Panc1 (cell line): ENCODE measurements at regions not wholly inside any gene's neighbourhood (a gene's known extent, or its start where the extent isn't known, plus 50 kb on each side); places are given as distances from the start of the nearest gene placed in this dataset.

ENCODE experiments used
- ATAC-seq: fragments of 200-7000 bp; cut with Tn5 transposase; 2 replicates; pipeline ENCODE4 v1.9.1; 2020; ENCODE audit warnings: mild to moderate bottlenecking, moderate library complexity
- BruUV-seq: library from RNA; stranded (reverse); fragments of 400-500 nt; replicated peaks from 2 replicates; lab custom pipeline; 2021; lab: Mats Ljungman, UMichigan
- CTCF ChIA-PET: fragments of 300-600 bp; sonication (Branson Sonifier 250); formaldehyde crosslinking; loops from one replicate; lab custom pipeline; 2022; ENCODE audit warnings: antibody characterized with exemption; lab: Charles Lee
- POLR2A ChIA-PET: fragments of 300-600 bp; sonication (Branson Sonifier 250); formaldehyde crosslinking; loops from one replicate; lab custom pipeline; 2022; ENCODE audit warnings: antibody characterized with exemption; lab: Charles Lee
- DNase-seq: peaks from one replicate; pipeline ENCODE4 v3.0.0-alpha.2; 2010; ENCODE audit warnings: low read depth, low spot score
- H3K27ac ChIP-seq: 2 replicates; pipeline ENCODE4 v1.5.1; 2011; ENCODE audit warnings: mild to moderate bottlenecking, low read length, inconsistent platforms
- H3K27me3 ChIP-seq: fragments of 200-500 bp; sonication (Bioruptor generic); 2 replicates; pipeline ENCODE4 v1.6.0; 2014; ENCODE audit warnings: low read length, inconsistent platforms; ENCODE audit not compliant: control insufficient read depth, insufficient read depth
- H3K36me3 ChIP-seq: fragments of 200-500 bp; sonication (Bioruptor generic); 2 replicates; pipeline ENCODE4 v1.5.1; 2014; ENCODE audit warnings: inconsistent platforms, mild to moderate bottlenecking, low read length, moderate library complexity; ENCODE audit not compliant: control insufficient read depth, insufficient read depth
- H3K4me1 ChIP-seq: 2 replicates; pipeline ENCODE4 v1.5.1; 2011; ENCODE audit warnings: inconsistent platforms, mild to moderate bottlenecking, low read length, moderate library complexity; ENCODE audit not compliant: control insufficient read depth, insufficient read depth
- H3K4me3 ChIP-seq, 2 experiments: 2 replicates each; pipeline ENCODE4 v1.5.1; 2011 to 2012; ENCODE audit warnings: low read depth in 2 of 2, low read length in 2 of 2, mild to moderate bottlenecking in 2 of 2, inconsistent platforms in 1 of 2, moderate library complexity in 1 of 2
- H3K9me3 ChIP-seq: fragments of 200-500 bp; sonication (Bioruptor generic); 2 replicates; pipeline ENCODE4 v1.5.1; 2014; ENCODE audit warnings: low read depth, mild to moderate bottlenecking, inconsistent platforms, low read length, moderate library complexity; ENCODE audit not compliant: control insufficient read depth, insufficient read depth
- CTCF ChIP-seq: fragments of 450-650 bp; IDR thresholded peaks from 2 replicates; pipeline ENCODE4 v1.5.1; 2017; ENCODE audit warnings: mild to moderate bottlenecking
- POLR2AphosphoS5 ChIP-seq: IDR thresholded peaks from 2 replicates; pipeline ENCODE4 v1.6.1; 2012; ENCODE audit warnings: mild to moderate bottlenecking, low read depth, low read length, moderate library complexity
- REST ChIP-seq, 2 experiments: IDR thresholded peaks; 2 replicates each; pipeline ENCODE4 v1.6.1; 2011 to 2012; ENCODE audit warnings: low read depth in 2 of 2, control low read depth in 1 of 2, low read length in 1 of 2, mild to moderate bottlenecking in 1 of 2, moderate library complexity in 1 of 2; ENCODE audit not compliant: insufficient read depth in 1 of 2
- SIN3A ChIP-seq: IDR thresholded peaks from 2 replicates; pipeline ENCODE4 v1.6.1; 2012; ENCODE audit warnings: low read depth, mild to moderate bottlenecking, low read length, moderate library complexity, borderline replicate concordance; ENCODE audit not compliant: insufficient read depth
- TCF7L2 ChIP-seq: IDR thresholded peaks from 2 replicates; pipeline ENCODE4 v1.6.1; 2011; ENCODE audit warnings: mild to moderate bottlenecking, low read depth, low read length, inconsistent platforms
- in situ Hi-C: cut with HindIII; loops from 2 replicates; pipeline ENCODE4 v1.10.0; 2016; ENCODE audit warnings: low sequenced_read_pairs, low pct_unique_long_range_greater_than_20kb
- intact Hi-C: fragments of 100-400 bp; cut with micrococcal nuclease; formaldehyde crosslinking; loops from one replicate; pipeline ENCODE4 v1.10.0; 2022; ENCODE audit not compliant: unreplicated experiment

- TF ChIP-seq SIN3A (no peak), TCF7L2 (no peak)
- CTCF ChIA-PET, result no interaction called here
- BruUV-seq, result no TSS peak
- Histone ChIP-seq H3K4me3 (no peak overlapping the region), H3K4me1 (no peaks in the 10 kb centered on the region), H3K36me3 (no peaks in the 10 kb centered on the region), H3K27me3 (no peaks in the 10 kb centered on the region), H3K27ac (no peak overlapping the region), H3K9me3 (no peaks in the 10 kb centered on the region)
- POLR2A ChIA-PET, result no interaction called here
- no peak for DNase-seq
- in situ Hi-C loops (no loop called here), intact Hi-C loops (no loop called here)
- no peak for ATAC-seq
Measured at GRCh38 chr9:105877721-105878120, 183.4 kb downstream of the TMEM38B start.

DNA sequence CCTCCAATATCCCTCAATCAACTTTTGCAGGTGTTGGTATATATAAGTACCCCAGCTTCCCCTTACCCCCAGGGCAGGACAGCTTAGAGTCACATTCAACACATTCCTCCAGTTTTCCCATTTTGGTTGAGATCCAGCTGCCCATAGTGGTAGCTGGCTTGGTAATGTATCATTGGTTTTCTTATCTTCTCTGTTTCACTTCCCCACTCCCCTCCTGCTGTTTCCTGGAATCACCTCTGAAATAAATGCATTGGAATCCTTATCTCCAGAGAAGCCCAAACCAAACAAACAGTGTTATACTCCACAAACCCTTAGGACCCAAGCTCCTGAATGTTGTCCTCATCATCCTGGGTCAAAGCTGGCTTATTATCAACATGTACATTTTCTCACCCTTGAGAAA lies 184.8 kb downstream of the TMEM38B start:
- Histone ChIP-seq H3K9me3 (no peaks in the 10 kb centered on the region), H3K27me3 (no peaks in the 10 kb centered on the region), H3K27ac (no peak overlapping the region), H3K36me3 (no peaks in the 10 kb centered on the region), H3K4me1 (no peaks in the 10 kb centered on the region), H3K4me3 (no peak overlapping the region)
- TF ChIP-seq TCF7L2 (no peak), REST (IDR thresholded peaks at IDR 0.05; ENCODE audit: insufficient read depth in 1 of 2, low read depth in 2 of 2, low read length in 1 of 2) (no peak), POLR2AphosphoS5 (no peak), CTCF (no peak), SIN3A (no peak)
- in situ Hi-C loops (no loop called here), intact Hi-C loops (no loop called here)
- CTCF ChIA-PET, result no interaction called here
- DNase-seq (no peak), ATAC-seq (no peak)
- POLR2A ChIA-PET, result no interaction called here
- no TSS peak for BruUV-seq

DNA sequence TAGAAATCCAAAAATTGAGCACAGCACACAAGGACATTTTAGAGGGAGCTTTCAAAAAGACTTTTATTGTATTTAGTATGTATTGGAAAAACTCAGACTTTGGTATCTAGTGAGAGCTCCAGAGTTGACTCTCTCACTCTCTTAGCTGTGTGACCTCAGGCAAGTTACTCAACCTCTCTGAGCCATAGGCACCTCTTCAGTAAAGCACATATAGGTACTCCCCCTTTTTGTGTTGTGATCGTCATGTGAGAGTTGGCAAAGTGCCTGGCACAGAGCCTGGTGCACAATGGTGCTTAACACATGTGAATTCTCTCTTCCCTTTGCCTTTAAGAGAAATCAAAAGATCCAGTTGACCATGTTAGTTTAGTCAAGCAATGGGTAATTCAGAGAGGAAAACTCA lies 186.2 kb downstream of the TMEM38B start:
- no TSS peak for BruUV-seq
- ChIA-PET POLR2A (no interaction called here), CTCF (interaction anchor here (2.0 kb wide), 1 partner anchor 39 kb away, joined by 5 read pairs; no protein-coding TSS in a partner anchor)
- Histone ChIP-seq H3K4me1 (no peaks in the 10 kb centered on the region), H3K27ac (no peak overlapping the region), H3K36me3 (no peaks in the 10 kb centered on the region), H3K27me3 (no peaks in the 10 kb centered on the region), H3K4me3 (no peak overlapping the region), H3K9me3 (no peaks in the 10 kb centered on the region)
- intact Hi-C loops (loop anchor here (2.0 kb wide), 1 partner anchor 38 kb away; no protein-coding TSS in a partner anchor), in situ Hi-C loops (no loop called here)
- no peak for DNase-seq
- TF ChIP-seq CTCF, result no peak
- no peak for TF ChIP-seq REST (IDR thresholded peaks at IDR 0.05; ENCODE audit: insufficient read depth in 1 of 2, low read depth in 2 of 2, low read length in 1 of 2)
- TF ChIP-seq SIN3A, result no peak
- no peak for TF ChIP-seq TCF7L2
- no peak for TF ChIP-seq POLR2AphosphoS5
- no peak for ATAC-seq
